Stimulated activated CD8-positive, alpha-beta memory T cell treated with anti-CD3 and anti-CD28 coated beads, Interleukin-12 subunit alpha, Interleukin-12 subunit beta, amount 100 ng/mL, for 1 hour (primary cell): ENCODE measurements at regions not wholly inside any gene's neighbourhood (a gene's known extent, or its start where the extent isn't known, plus 50 kb on each side); places are given as distances from the start of the nearest gene placed in this dataset.
"Not testable (repeated sequence)": the region's sequence is repeated elsewhere in the genome, so short reads cannot be mapped to it uniquely, and the experiment has no call there.

ENCODE experiments used
- DNase-seq: peaks from one replicate; pipeline ENCODE4 v3.0.0-alpha.2; 2020; ENCODE audit warnings: low read depth

GRCh38 chr9:40906879-40907278 is 221.6 kb downstream of the FOXD4L6 start:
- DNase-seq = not testable (repeated sequence)

- not testable (repeated sequence) for DNase-seq
Measured at GRCh38 chr9:40892315-40892714, 236.2 kb downstream of the FOXD4L6 start.

GRCh38 chr9:40885858-40886257 is 242.6 kb downstream of the FOXD4L6 start:
- not testable (repeated sequence) for DNase-seq

- not testable (repeated sequence) for DNase-seq
Measured at GRCh38 chr9:40884902-40885490, 243.5 kb downstream of the FOXD4L6 start.

GRCh38 chr9:40884072-40884901 is 244.2 kb downstream of the FOXD4L6 start:
- DNase-seq = no peak

GRCh38 chr9:40883423-40884071 is 244.9 kb downstream of the FOXD4L6 start:
- not testable (repeated sequence) for DNase-seq

- not testable (repeated sequence) for DNase-seq
Measured at GRCh38 chr9:40873753-40874295, 254.7 kb downstream of the FOXD4L6 start.

- DNase-seq = not testable (repeated sequence)
Measured at GRCh38 chr9:40868437-40868836, 260.0 kb downstream of the FOXD4L6 start.
